ENCODE measurements at regions not wholly inside any gene's neighbourhood (a gene's known extent, or its start where the extent isn't known, plus 50 kb on each side); places are given as distances from the start of the nearest gene placed in this dataset.
A peak's percentile ranks its signal among the peaks of the same experiment; 100 is the strongest.

GRCh38 chr5:54902791-54903473 lies 82.5 kb downstream of the ESM1 start:
- FAIRE-seq (no peak), DNase-seq (ENCODE audit: low read depth) (no peak)
- TF ChIP-seq, protein P1, sequence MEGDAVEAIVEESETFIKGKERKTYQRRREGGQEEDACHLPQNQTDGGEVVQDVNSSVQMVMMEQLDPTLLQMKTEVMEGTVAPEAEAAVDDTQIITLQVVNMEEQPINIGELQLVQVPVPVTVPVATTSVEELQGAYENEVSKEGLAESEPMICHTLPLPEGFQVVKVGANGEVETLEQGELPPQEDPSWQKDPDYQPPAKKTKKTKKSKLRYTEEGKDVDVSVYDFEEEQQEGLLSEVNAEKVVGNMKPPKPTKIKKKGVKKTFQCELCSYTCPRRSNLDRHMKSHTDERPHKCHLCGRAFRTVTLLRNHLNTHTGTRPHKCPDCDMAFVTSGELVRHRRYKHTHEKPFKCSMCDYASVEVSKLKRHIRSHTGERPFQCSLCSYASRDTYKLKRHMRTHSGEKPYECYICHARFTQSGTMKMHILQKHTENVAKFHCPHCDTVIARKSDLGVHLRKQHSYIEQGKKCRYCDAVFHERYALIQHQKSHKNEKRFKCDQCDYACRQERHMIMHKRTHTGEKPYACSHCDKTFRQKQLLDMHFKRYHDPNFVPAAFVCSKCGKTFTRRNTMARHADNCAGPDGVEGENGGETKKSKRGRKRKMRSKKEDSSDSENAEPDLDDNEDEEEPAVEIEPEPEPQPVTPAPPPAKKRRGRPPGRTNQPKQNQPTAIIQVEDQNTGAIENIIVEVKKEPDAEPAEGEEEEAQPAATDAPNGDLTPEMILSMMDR (IDR thresholded peaks at IDR 0.05; ENCODE audit: insufficient read depth, low read length, severe bottlenecking), result no peak
- Histone ChIP-seq H3K4me3 (ENCODE audit: low read depth, low read length) (no peak overlapping the region), H3K27me3 (ENCODE audit: control insufficient read depth, insufficient read depth, low read length) (peaks cover 1% of the 10 kb centered on the region), H3K36me3 (ENCODE audit: control insufficient read depth, insufficient read depth, low read length) (no peaks in the 10 kb centered on the region)

DNA sequence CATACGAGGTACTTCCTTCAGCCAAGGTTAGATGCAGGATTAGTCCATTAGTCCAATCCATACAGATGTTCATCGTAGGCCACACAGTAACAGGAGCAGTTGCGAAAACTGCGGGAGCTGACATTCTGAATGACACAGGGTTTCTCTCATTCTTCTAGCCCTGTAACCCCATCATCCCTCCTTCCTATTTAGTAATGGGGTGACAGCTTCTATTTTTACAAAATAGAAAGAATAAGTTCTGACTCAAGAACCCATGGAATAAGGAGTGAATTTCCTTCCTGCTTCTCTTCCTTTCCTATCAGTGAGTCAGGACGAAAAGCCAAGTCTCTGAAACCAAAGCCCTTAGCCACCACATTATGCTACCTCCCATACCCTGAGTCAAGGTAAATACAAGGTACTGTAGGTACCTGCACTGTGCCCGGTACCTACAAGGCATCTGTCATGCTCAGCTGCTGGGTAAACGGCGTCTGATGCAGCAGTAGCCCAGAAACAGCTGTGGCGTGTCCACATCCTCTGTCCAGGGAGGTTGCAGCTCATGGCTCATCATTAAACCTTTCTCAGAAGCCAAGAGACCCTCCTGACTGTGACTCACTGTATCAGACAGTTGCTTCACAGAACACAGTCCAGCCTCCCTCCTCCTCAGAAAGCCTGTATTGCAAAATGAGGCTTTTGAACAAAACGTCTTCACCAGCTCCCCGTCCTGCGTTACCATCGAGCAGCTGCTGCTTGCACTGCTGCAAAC lies 84.2 kb downstream of the ESM1 start:
- TF ChIP-seq, protein P1 (IDR thresholded peaks at IDR 0.05; ENCODE audit: insufficient read depth, low read length, severe bottlenecking), result no peak
- peak; percentile 90 for DNase-seq (ENCODE audit: low read depth)

DNA sequence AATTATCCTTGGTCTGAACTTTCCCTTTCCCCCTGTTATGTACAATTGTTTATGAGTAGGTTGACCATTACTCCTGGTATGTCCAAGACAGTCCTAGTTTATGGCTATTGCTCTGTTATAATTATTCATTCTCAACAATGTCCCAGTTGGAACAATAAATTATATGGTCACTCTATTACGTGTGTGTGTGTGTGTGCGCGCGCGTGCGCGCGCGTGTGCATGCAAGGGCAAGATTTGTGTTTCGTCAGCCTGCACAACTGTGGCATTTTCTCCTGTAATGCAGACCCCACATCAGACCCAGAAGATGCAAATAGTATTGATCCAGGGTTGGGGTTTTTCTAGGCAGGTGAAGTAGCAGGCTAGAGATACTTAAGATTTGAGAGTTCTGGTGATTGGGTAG lies 88.4 kb downstream of the ESM1 start:
- H3K4me3 ChIP-seq (ENCODE audit: low read depth, low read length), result no peak overlapping the region
- H3K36me3 ChIP-seq (ENCODE audit: control insufficient read depth, insufficient read depth, low read length), result no peaks in the 10 kb centered on the region
- FAIRE-seq (no peak), DNase-seq (ENCODE audit: low read depth) (no peak)
- TF ChIP-seq, protein P1 (IDR thresholded peaks at IDR 0.05; ENCODE audit: insufficient read depth, low read length, severe bottlenecking), result no peak
- H3K27me3 ChIP-seq (ENCODE audit: control insufficient read depth, insufficient read depth, low read length), result no peaks in the 10 kb centered on the region

More for the DNA sequence above, 84.2 kb downstream of the ESM1 start:
- H3K4me3 ChIP-seq (ENCODE audit: low read depth, low read length), result no peak overlapping the region
- H3K36me3 ChIP-seq (ENCODE audit: control insufficient read depth, insufficient read depth, low read length), result no peaks in the 10 kb centered on the region
- H3K27me3 ChIP-seq (ENCODE audit: control insufficient read depth, insufficient read depth, low read length), result peaks cover 1% of the 10 kb centered on the region
- FAIRE-seq, result peak; percentile 43

DNA sequence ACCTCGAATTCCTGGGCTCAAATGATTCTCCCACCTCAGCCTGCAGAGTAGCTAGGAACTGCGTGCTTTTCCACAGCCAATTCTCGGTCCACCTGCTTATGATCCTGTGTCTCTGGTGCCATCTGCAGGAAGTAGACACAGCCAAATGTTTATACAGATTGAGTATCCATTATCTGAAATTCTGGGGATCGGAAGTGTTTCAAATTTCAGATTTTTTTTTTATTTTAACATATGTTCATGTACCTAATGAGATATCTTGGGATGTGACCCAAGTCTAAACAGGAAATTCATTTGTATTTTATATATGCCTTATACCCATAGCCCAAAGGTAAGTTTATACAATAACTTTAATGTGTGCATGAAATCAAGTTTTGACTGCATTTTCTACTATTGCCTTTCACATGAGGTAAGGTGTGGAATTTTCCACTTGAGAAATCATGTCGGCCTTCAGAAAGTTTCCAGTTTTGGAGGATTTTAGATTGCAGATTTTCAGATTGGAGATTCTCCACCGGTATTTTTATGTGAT lies 89.5 kb downstream of the ESM1 start:
- FAIRE-seq (no peak), DNase-seq (ENCODE audit: low read depth) (peak; percentile 59)
- Histone ChIP-seq H3K36me3 (ENCODE audit: control insufficient read depth, insufficient read depth, low read length) (no peaks in the 10 kb centered on the region), H3K27me3 (ENCODE audit: control insufficient read depth, insufficient read depth, low read length) (no peaks in the 10 kb centered on the region), H3K4me3 (ENCODE audit: low read depth, low read length) (no peak overlapping the region)
- TF ChIP-seq, protein P1 (IDR thresholded peaks at IDR 0.05; ENCODE audit: insufficient read depth, low read length, severe bottlenecking), result peak; percentile 52

DNA sequence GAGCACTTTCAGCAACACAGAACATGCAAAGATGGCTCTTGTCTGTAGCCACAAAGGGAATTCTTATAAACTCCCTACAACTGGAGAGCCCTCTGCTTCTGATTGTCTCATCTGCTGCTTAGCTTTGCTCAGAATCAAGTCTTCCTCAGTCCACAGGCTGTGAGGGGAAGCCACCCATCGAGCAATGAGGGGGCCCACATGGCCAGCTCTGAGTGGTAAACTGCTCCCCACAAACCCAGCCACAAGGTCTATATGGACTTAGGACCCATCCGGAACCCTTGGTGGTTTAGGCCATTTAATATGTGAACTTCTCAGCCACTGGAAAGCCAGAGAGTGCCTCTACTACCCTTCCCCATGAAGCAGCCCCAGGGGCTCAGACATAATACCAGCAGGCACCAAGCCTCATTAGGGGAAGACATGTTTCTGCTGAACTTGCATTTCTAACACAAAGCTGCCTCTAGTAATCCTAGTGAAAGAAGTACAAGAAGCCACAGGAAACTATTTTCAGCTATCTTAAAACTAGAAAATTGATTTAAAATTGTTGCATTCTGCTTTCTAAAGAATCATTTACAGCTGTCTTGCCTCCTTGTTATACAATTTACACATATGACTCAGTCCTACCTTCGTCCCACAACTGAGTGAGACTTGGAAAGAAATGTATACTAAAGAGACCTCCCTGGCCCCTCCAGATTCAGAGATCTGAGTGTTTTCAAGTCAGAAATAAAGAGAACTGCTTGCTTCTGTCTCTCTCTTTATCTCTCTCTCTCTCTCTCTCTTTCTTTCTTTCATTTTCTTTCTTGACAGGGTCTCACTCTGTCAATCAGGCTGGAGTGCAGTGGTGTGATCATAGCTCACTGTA lies 90.2 kb downstream of the ESM1 start:
- TF ChIP-seq, protein P1 (IDR thresholded peaks at IDR 0.05; ENCODE audit: insufficient read depth, low read length, severe bottlenecking), result no peak
- no peaks in the 10 kb centered on the region for H3K27me3 ChIP-seq (ENCODE audit: control insufficient read depth, insufficient read depth, low read length)
- H3K36me3 ChIP-seq (ENCODE audit: control insufficient read depth, insufficient read depth, low read length), result no peaks in the 10 kb centered on the region
- DNase-seq (ENCODE audit: low read depth) (no peak), FAIRE-seq (no peak)
- H3K4me3 ChIP-seq (ENCODE audit: low read depth, low read length), result no peak overlapping the region

Measured in bronchial epithelial cell (primary cell).